Muscle of arm (tissue), 1 donor: ENCODE measurements at regions not wholly inside any gene's neighbourhood (a gene's known extent, or its start where the extent isn't known, plus 50 kb on each side); places are given as distances from the start of the nearest gene placed in this dataset.
"Not testable (repeated sequence)": the region's sequence is repeated elsewhere in the genome, so short reads cannot be mapped to it uniquely, and the experiment has no call there.

ENCODE experiments used
- DNase-seq: peaks from one replicate; pipeline ENCODE4 v3.0.0-alpha.2; 2013

DNA sequence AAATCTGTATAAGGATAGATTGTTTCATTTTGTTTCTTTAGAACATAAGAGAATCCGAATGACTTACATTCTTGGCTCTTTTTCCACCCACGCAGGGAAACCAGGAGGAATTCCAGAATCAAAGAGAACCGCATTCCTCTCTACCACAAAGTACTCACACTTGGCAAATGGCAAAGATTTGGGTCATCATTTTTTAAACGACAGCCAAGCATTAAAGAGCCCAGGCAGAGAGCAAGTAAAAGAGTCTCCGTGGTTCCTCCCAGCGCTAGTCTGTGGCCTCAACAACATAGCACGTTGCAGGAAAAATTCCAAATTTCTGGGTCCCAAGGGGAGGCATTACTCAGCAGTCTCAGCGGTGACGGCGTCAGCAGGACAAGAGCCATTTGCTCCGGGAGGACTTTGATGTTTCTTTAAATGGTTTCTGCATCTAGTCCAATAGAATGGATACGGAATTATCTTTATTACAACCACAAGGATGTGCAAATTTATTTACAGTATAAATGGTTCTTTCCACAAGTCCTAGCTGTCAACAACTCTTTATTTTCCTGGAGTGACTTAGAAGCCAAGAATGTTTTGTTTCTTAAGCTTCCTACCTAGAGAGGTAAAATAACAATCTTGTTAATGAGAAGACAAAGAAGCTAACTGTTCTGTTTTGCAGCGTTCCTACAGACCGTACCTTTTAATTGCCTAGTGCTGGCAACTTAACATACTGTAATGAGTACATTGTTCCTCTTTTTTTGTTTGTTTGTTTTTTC, 232.5 kb downstream of the SKIDA1 start:
- DNase-seq = peak; percentile 92

DNA sequence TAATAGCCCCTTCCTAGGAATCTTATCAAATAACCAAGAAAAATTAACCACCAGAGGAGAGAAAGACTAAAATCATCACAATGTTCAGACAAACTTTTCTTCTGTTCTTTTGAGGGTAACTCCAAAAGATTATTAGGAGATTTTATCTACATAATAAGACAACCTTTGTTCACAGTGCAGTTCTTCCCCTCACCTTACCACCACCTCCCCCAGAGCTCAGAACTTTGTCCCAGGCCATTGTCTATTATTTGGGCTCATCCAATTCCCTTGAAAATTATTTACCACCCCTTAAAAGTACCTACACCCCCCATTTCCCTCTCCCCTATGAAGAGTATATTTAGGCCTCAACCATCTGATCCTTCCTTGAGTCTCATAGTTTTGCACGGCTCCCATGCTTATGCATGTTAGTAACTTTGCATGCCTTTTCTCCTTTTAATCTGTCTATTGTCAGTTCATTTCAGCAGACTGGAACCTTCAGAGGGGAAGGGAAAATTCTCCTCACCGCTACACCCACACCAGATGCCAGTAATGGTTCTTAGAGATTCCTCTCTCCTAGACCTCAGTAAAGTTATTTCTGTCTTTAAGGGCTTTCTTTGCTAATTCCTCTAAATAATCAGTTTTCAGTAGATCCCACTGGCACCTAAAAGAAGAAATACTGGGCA, 234.9 kb downstream of the SKIDA1 start:
- no peak for DNase-seq

DNA sequence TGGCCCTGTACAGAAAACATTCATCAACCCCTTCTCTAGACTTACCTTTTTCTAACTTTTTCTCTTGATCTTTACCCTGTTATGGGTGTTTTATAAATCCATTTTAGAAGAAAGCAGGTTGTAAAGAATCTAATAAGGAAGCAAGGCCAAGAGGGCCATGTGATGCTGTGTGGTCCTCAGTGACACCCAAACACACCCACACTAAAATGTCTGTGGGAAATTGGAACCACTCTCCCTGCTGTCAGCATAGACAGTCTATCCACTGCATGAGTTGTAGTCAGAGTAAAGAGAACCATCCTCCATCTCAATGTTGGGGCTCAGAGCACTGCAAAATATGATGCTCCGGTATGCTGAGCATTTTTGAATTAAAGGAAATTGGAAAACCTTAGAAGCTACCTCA, 235.5 kb downstream of the SKIDA1 start:
- DNase-seq = no peak

DNA sequence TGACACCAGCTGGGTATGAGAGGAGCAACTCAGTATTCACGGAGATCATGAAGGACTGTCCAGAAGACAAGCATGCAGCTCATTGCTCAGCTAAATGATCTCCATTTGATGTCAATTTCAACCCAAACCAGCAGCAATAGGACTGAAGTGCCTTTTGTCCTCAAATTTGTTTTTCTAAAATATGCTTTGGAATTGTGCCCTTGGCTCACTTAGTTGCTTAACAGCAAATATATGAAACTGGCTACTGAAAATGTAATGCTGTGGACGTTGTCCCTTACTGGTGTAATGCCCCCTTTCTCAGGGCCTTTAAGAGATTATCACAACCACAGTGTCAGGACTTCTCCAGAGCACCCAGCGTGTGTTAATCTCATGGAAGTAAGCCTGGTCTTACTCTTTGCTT, 236.2 kb downstream of the SKIDA1 start:
- DNase-seq = no peak

DNA sequence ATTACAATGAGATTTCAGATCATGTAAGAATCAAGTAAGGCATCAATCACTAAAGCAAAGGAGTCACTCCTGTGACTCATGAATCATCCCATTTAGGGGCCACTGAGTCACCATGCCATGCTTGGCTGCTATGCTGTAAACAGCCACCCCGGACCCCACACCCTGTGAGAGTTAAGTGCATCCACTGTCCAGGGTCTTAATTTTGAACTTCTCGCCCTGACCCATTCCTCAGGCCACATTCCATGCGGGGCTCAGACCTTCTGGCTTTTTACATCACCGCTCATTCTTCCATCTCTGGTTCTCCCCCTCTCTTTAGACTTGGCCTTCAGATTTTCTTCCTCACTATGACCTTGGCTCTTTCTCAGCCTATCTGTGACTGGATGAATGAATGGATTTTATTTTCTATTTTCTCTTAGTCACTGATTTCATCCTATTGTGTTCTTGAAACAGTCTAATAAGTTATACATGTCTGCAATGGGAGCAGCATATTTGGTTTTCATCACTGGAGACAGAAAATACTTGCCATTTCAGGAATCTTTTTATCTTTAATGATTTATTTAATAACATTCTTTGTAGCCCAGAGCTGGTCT, 239.6 kb downstream of the SKIDA1 start:
- no peak for DNase-seq

DNA sequence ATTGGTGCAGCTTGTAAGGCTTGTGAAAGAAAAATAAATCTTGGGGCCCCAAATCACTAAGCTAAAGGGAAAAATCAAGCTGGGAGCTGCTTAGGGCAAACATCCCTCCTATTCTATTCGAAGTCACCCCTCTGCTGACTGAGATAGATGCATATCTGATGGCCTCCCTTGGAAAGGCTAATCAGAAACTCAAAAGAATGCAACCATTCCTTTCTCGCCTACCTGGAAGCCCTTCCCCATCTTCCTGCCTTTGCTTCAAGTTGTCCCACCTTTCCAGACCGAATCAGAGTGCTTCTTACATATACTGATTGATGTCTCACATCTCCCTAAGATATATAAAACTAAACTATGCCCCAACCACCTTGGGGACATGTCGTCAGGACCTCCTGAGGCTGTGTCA, 240.3 kb downstream of the SKIDA1 start:
- DNase-seq = no peak

DNA sequence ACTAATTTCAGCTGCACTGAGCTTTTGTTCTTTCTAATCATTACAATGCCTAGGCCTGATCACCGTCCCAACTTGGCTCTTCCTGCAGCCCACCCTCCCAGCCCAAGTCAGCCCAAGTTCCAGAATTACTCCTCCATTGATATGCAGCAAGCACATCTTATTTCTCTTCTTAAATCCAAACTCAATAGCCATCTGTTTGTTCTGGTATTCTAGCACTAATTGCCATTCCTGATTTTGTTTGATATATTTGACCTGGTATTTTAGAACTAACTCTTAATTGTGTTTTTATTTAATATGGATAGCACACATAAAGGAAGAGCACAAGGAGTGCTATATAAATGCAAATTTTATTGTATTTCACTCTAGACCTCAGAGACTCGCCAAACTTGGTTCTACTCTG, 241.2 kb downstream of the SKIDA1 start:
- no peak for DNase-seq

DNA sequence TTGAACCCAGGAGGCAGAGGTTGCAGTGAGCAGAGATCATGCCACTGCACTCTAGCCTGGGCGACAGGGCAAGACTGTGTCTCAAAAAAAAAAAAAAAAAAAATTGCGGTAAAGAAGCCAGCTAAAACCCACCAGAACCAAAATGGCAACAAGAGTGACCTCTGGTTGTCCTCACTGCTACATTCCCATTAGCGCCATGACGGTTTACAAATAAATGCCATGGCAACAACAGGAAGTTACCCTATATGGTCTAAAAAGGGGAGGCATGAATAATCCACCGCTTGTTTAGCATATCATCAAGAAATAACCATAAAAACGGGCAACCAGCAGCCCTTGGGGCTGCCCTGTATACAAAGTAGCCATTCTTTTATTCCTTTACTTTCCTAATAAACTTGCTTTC, 242.4 kb downstream of the SKIDA1 start:
- DNase-seq = not testable (repeated sequence)

DNA sequence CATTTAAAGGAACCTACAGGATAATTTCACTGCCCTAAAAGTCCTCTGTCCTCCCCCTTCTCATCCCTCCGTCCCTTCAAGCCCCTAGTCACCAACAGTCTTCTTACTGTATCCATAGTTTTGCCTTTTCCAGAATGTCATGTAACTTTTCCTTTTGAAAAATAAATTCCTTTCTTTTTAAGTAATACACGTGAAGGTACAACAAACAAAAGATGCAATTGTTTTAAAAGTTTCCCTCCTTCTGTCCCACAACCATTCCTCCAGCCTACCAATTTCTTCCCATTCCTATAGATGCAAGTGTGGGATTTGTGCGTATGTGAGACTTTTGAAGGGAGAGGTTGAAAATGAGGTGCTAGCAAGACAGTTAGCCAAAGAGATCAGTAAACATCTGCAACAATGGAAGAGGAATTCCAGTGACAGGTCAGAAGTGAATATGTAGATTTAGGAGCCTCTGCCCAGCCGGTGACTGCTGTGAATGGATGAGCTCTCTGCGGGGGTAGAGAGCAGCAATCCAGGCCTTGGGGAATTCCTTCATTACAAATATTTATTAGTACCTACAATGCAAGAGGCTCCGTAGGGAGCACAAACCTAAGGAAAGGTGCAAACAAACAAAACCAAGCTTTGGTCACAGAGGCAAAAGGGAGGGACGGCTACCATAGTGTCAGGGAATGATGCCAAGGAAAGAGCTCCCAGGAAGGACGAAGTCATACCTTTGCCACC, 243.6 kb downstream of the SKIDA1 start:
- no peak for DNase-seq

DNA sequence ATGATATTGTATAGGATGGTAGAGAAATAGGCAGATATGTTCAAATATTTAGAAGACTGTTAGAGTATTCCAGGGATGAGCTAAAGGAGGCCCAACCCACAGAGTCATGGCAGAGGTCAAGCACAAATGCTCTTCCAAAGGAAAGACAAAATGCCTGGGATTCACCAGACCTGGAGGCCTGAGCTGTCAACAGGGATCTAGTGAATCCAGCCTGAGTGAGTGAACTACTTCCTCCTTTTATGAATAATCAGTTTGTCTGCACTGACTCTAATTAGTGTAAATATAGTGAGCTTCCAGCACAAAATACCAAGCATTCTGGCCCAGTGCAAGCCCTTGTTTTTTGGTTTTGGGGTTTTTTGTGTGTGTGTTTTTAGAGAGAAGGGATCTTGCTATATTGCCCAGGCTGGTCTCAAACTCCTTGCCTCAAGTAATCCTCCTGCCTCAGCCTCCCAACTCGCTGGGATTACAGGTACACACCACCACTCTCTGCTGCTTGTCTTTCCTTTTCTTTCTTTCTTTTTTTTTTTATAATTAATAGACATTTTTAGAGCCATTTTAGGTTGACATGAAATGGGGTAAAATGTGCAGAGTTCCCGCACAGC, 244.4 kb downstream of the SKIDA1 start:
- no peak for DNase-seq

DNA sequence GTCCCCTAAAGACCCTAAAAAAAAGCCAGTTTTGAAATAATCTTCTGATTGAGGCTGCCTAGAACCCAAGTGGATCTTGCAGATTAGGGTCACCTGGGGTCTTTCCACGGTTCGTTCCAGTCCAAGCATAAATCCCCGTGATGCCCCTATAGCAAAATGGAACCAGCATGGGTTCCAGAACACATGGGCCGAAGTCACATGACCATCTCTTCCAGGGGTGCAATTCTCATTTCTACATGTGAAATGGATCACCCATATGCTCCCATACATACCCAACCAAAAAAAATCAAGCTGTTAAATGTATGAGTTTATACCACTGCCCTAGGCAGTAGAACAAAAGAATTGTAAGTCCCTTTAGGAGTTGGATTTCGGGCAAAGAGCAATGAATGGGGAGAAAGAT, 245.4 kb downstream of the SKIDA1 start:
- no peak for DNase-seq

DNA sequence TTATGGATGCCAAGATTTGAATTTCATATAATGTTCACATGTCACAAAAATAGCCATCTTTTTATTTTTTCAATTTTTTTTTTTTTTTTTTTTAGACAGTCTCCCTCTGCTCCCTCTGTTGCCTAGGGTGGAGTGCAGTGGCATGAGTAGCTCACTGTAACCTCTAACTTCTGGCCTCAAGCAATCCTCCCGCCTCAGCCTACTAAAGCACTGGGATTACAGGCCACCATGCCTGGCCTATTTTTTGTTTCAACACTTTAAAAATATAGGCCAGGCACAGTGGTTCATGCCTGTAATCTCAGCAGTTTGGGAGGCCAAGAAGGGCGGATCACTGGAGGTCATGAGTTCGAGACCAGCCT, 246.3 kb downstream of the SKIDA1 start:
- DNase-seq = no peak

DNA sequence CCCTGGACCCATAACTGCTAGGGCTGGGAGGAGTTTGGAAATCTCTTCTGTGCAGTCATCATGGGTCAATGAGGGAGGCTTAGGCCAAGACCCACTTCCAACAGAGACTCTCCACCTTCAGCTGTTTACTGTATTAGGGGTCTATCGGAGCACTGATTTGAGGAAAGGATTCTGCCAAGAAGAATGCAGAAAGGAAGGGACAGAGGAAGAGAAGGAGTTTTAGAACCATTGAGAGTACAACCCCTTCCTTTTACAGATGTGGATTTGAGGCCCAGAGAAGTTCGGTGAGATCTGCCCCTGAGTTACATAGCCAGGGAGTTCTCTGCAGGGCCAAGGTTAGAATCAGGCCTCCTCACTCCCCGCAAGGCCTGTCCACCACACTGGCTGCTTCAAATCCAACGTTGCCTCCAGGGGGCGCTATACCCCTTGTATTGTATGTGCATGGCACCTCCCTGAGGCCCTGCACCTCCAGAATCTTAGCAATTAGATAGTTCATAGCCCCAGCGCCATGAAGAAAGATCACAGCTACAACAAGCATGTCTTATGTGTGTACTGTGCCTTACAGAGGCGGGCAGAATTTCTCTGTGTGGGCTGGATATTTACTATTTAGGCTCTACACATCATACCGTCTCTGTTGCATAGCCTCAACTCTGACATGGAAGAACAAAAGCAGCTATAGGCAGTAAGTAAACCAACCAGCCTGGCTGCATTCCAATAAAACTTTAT, 246.8 kb downstream of the SKIDA1 start:
- DNase-seq = peak; percentile 92

DNA sequence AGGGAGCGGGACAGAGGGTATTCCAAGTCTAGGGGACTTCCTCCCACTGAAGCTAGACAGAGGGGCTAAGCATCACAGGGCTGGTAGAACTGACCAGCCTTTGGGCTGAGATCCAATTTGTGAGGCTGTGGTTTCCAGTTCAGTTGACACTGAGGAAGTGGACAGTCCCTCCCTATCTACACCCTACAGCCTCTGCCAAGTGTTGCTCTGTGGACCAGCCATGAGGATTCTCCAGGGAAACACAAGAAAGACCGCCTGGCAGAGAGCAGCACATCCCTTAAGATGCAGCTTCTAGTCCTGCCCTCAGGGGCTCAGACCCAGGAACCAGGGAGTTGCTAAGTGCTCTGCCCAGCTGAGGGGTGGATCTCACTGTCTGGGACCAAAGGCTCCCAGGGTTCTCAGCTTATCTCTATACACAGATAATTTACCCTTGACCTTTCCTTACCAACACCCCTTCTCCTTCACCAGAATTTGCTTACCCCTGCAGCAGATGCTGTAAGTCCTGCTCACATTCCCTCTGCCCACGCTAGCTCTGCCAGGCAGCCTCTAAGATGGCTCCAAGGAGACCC, 252.0 kb downstream of the SKIDA1 start:
- no peak for DNase-seq

DNA sequence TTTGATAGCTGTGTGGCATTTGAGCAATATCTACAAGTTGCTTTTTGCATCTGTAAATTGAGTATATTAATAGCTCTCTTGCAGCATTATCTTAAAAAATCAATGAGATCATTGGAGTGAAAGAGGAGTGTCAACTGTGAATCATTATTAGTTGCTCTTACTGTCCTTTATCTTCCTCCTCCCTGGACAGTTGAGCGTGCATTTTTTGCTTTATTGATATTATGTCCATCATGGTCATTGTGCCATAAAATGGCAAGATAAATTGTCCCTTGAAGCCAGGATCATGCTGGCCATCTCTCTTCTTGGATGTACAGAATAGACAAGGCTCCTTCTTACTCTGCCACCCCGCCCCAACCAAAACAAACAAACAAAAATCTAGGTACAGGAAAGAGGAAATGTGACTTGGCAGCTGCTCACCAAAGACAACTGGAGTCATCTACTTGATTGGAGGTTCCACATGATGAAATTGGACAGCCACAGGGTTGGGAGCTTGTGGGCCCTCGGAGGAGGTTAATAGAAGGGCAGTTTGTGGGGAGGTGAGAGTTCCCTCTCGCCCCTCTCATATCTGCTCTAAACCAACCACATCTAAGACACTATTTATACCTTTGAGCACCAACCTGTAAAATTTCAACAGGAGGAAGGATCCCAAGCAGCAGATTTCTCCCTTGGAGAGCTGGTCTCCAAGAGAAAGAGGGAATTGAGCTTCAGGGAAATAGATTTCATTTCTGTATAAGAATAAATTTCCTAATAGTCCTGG, 252.7 kb downstream of the SKIDA1 start:
- no peak for DNase-seq

DNA sequence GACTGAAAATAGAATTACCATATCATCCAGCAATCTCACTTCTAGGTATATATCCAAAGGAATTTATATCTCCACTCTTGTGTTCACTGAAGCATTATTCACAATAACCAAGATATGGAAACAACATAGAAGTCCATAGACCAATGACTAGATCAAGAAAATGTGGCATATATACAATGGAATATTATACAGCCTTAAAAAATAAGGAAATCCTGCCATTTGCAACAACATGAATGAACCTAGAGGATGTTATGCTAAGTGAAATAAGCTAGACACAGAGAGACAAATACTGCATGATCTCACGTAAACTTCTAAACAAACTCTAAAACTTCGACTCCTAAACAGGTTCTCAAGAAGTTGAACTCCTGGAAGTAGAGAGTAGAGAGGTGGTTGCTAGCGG, 254.5 kb downstream of the SKIDA1 start:
- DNase-seq = no peak

DNA sequence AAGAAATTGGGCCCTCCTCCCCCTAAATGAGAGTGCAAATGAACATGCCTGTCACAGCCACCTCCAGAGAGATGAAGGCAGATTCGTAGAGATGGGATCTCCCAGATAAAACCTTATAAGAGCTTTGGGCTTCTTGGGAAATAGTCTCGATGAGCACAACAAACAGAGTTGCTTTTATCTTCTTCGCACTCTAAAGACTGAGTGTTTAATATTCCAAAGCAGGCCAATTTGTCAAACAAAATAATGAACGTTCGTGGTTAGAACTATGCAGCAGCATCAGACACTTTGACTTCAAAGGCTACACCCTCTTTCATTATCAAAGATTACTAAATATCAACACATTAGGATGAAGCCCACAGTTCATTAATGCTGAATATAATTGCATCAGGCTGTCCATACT, 256.2 kb downstream of the SKIDA1 start:
- no peak for DNase-seq

DNA sequence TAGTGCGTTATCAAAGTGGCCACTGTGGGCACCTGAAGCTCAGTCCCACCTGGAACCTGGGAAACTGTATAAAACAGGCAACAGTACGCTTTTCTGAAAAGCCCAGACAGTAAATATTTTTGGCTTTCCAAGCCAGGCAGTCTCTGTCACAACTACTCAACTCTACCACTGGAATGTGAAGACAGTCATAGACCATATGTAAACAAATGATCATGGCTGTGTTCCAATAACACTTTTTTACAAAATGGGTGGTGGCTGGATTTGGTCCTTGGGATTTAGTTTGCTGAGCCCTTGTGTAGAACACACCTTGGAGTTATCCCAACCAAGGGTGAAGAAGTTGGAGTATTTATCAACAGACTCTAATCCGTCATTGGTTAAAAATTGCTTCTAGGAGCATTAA, 259.9 kb downstream of the SKIDA1 start:
- no peak for DNase-seq

DNA sequence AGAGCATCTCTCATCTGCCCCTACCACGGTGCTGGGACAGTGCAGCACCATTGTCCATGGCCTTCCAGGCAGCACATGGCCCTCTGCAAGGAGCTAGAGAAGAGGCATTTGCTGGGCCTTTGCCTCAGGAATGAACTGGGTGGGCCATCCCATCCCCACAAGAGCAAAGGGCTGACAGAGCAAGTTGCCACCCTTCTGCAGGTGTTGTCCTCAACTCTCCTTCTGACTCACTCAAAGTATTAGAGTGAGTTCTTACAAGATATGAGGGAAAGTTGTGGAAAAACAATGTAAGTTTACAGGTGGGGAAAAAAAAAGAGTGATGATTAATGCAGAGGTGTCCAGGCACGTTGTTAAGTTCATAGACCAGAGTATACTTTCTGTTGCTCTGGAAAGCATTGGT, 261.2 kb downstream of the SKIDA1 start:
- no peak for DNase-seq

DNA sequence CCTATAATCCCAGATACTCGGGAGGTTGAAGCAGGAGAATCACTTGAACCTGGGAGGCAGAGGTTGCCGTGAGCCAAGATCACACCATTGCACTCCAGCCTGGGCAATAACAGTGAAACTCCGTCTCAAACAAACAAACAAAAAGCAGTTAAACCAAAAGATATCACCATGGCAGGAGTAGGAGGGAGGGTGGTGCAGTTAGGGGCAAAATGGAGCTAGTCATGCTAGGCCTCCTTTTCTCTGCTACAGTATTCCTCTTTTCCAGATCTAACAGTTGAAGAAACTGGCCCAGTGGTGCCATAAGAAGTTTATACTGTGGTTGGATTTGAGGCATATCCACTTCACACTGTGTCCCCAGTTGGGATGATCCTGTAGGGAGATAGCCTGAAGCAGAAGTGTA, 261.6 kb downstream of the SKIDA1 start:
- no peak for DNase-seq
